Left ventricle myocardium superior (tissue), 1 donor: ENCODE measurements at regions not wholly inside any gene's neighbourhood (a gene's known extent, or its start where the extent isn't known, plus 50 kb on each side); places are given as distances from the start of the nearest gene placed in this dataset.
"Not testable (repeated sequence)": the region's sequence is repeated elsewhere in the genome, so short reads cannot be mapped to it uniquely, and the experiment has no call there.

ENCODE experiments used
- ATAC-seq: fragments of 200-7000 bp; cut with Tn5 transposase; one replicate; pipeline ENCODE4 v1.9.1; 2020; ENCODE audit warnings: mild to moderate bottlenecking, moderate library complexity
- DNase-seq: peaks from one replicate; pipeline ENCODE4 v3.0.0-alpha.2; 2020
- intact Hi-C: fragments of 100-400 bp; cut with micrococcal nuclease; formaldehyde crosslinking; loops from one replicate; pipeline ENCODE4 v1.11.0; 2022
- donor health status: DM: no; HTN: yes; CAD: no; lungs with severe emphysema.

- DNase-seq, result no peak
- intact Hi-C loops, result no loop called here
- ATAC-seq, result no peak
Measured at GRCh38 chr7:68857571-68857970, 740.7 kb upstream of the AUTS2 start.

GRCh38 chr7:68858497-68858896, 739.8 kb upstream of the AUTS2 start:
- ATAC-seq, result no peak
- intact Hi-C loops, result no loop called here
- no peak for DNase-seq

- intact Hi-C loops, result no loop called here
- DNase-seq (no peak), ATAC-seq (no peak)
Measured at GRCh38 chr7:68861171-68861570, 737.1 kb upstream of the AUTS2 start.

GRCh38 chr7:68862261-68862660, 736.0 kb upstream of the AUTS2 start:
- no peak for ATAC-seq
- intact Hi-C loops, result no loop called here
- DNase-seq, result no peak

- ATAC-seq (no peak), DNase-seq (no peak)
- intact Hi-C loops, result no loop called here
Measured at GRCh38 chr7:68862736-68863135, 735.5 kb upstream of the AUTS2 start.

- intact Hi-C loops, result no loop called here
- DNase-seq (no peak), ATAC-seq (no peak)
Measured at GRCh38 chr7:68865351-68866199, 732.7 kb upstream of the AUTS2 start.

- DNase-seq (no peak), ATAC-seq (no peak)
- intact Hi-C loops, result no loop called here
Measured at GRCh38 chr7:68866200-68866570, 732.1 kb upstream of the AUTS2 start.

GRCh38 chr7:68866721-68867120, 731.6 kb upstream of the AUTS2 start:
- ATAC-seq, DNase-seq, intact Hi-C loops: not testable (repeated sequence)

- ATAC-seq (no peak), DNase-seq (no peak)
- intact Hi-C loops, result no loop called here
Measured at GRCh38 chr7:68868978-68869377, 729.3 kb upstream of the AUTS2 start.

- intact Hi-C loops, result no loop called here
- ATAC-seq, result no peak
- DNase-seq, result no peak
Measured at GRCh38 chr7:68873616-68874015, 724.7 kb upstream of the AUTS2 start.

GRCh38 chr7:68875857-68876256, 722.4 kb upstream of the AUTS2 start:
- DNase-seq (no peak), ATAC-seq (no peak)
- intact Hi-C loops, result no loop called here

GRCh38 chr7:68887116-68887515, 711.2 kb upstream of the AUTS2 start:
- intact Hi-C loops, ATAC-seq: not testable (repeated sequence)

GRCh38 chr7:68888971-68889385, 709.3 kb upstream of the AUTS2 start:
- DNase-seq, result no peak
- intact Hi-C loops, result no loop called here
- ATAC-seq, result no peak

More at GRCh38 chr7:68887116-68887515, 711.2 kb upstream of the AUTS2 start:
- not testable (repeated sequence) for DNase-seq

- ATAC-seq (no peak), DNase-seq (no peak)
- intact Hi-C loops, result no loop called here
Measured at GRCh38 chr7:68892236-68892635, 706.0 kb upstream of the AUTS2 start.

- ATAC-seq (no peak), DNase-seq (no peak)
- intact Hi-C loops, result no loop called here
Measured at GRCh38 chr7:68893411-68893810, 704.9 kb upstream of the AUTS2 start.

GRCh38 chr7:68899156-68899555, 699.1 kb upstream of the AUTS2 start:
- DNase-seq, intact Hi-C loops: not testable (repeated sequence)

GRCh38 chr7:68900096-68900495, 698.2 kb upstream of the AUTS2 start:
- intact Hi-C loops, result no loop called here
- DNase-seq (no peak), ATAC-seq (no peak)

More at GRCh38 chr7:68899156-68899555, 699.1 kb upstream of the AUTS2 start:
- ATAC-seq, result not testable (repeated sequence)

GRCh38 chr7:68904630-68905029, 693.6 kb upstream of the AUTS2 start:
- ATAC-seq, result no peak
- DNase-seq, result no peak
- intact Hi-C loops, result no loop called here

GRCh38 chr7:68911754-68912153, 686.5 kb upstream of the AUTS2 start:
- no peak for DNase-seq
- ATAC-seq, result no peak
- intact Hi-C loops, result no loop called here

- DNase-seq, result no peak
- no peak for ATAC-seq
- intact Hi-C loops, result no loop called here
Measured at GRCh38 chr7:68914006-68914405, 684.3 kb upstream of the AUTS2 start.

GRCh38 chr7:68917041-68917651, 681.1 kb upstream of the AUTS2 start:
- no peak for ATAC-seq
- intact Hi-C loops, result no loop called here

More at GRCh38 chr7:68917041-68917651, 681.1 kb upstream of the AUTS2 start:
- no peak for DNase-seq
